HepG2 (cell line): ENCODE measurements at regions not wholly inside any gene's neighbourhood (a gene's known extent, or its start where the extent isn't known, plus 50 kb on each side); places are given as distances from the start of the nearest gene placed in this dataset.
A peak's percentile ranks its signal among the peaks of the same experiment; 100 is the strongest.

ENCODE experiments used
- ATAC-seq: fragments of 200-7000 bp; cut with Tn5 transposase; 3 replicates; pipeline ENCODE4 v1.9.1; 2020; ENCODE audit warnings: mild to moderate bottlenecking, moderate library complexity
- BruUV-seq: library from RNA; stranded (reverse); fragments of 400-500 nt; replicated peaks from 2 replicates; lab custom pipeline; 2021; lab: Mats Ljungman, UMichigan
- CTCF ChIA-PET: fragments of 300-600 bp; formaldehyde crosslinking; extraction: SDS; loops from one replicate; lab custom pipeline; 2021; ENCODE audit warnings: low total read pairs, inconsistent platforms, low intra/inter-chr PET ratio; lab: Yijun Ruan, JAX
- POLR2A ChIA-PET: fragments of 350-600 bp; sonication (Branson Sonifier 250); formaldehyde crosslinking; loops from one replicate; lab custom pipeline; 2020; ENCODE audit warnings: antibody characterized with exemption, inconsistent platforms; lab: Yijun Ruan, JAX
- DNase-seq: peaks from one replicate; pipeline ENCODE4 v3.0.0-alpha.2; 2015; ENCODE audit warnings: low spot score
- FAIRE-seq: peaks from 3 replicates; lab custom pipeline; 2011; peaks lifted over from hg19 to GRCh38; lab: Jason Lieb, UNC
- H2AFZ ChIP-seq: one replicate; pipeline ENCODE4 v1.6.1; 2011; ENCODE audit warnings: low read length, inconsistent platforms
- H3K27ac ChIP-seq: fragments of 300-600 bp; 3 replicates; pipeline ENCODE4 v1.8.0; 2011; ENCODE audit warnings: mixed run types, mild to moderate bottlenecking, mixed read lengths, low read length, inconsistent platforms; ENCODE audit not compliant: insufficient read depth; ENCODE audit errors: extremely low read length
- H3K27me3 ChIP-seq, 2 experiments: fragments of 200-600 bp in 1 of 2; 2 replicates in 1 of 2; 3 replicates in 1 of 2; pipeline versions ENCODE4 v1.6.0 to v1.8.0; 2011; ENCODE audit warnings: low read length in 2 of 2, mild to moderate bottlenecking in 2 of 2, moderate library complexity in 2 of 2, inconsistent platforms in 1 of 2; ENCODE audit not compliant: insufficient read depth in 2 of 2, control insufficient read depth in 1 of 2
- H3K36me3 ChIP-seq, 2 experiments: fragments of 200-600 bp in 1 of 2; replicated peaks in 1 of 2; 2 replicates in 1 of 2; 3 replicates in 1 of 2; pipeline versions ENCODE4 v1.5.1 to v1.8.0; 2011; ENCODE audit warnings: low read length in 2 of 2, inconsistent platforms in 1 of 2; ENCODE audit not compliant: insufficient read depth in 2 of 2, control insufficient read depth in 1 of 2
- H3K4me1 ChIP-seq: 2 replicates; pipeline ENCODE4 v1.5.1; 2012; ENCODE audit warnings: low read length, inconsistent platforms; ENCODE audit not compliant: insufficient read depth
- H3K4me2 ChIP-seq: 2 replicates; pipeline ENCODE4 v1.6.0; 2011; ENCODE audit warnings: low read depth, low read length, inconsistent platforms
- H3K4me3 ChIP-seq, 3 experiments: fragments of 200-600 bp in 1 of 3; sonication (generic), shearing (Covaris generic) in 1 of 3; replicated peaks in 1 of 3; 2 replicates each; pipeline ENCODE4 v1.5.1; 2011 to 2016; ENCODE audit warnings: low read length in 3 of 3, inconsistent platforms in 2 of 3, low read depth in 2 of 3, mild to moderate bottlenecking in 2 of 3, control low read depth in 1 of 3, mixed read lengths in 1 of 3; ENCODE audit not compliant: insufficient read depth in 1 of 3
- H3K79me2 ChIP-seq: one replicate; pipeline ENCODE4 v1.6.1; 2011; ENCODE audit warnings: low read length, inconsistent platforms; ENCODE audit not compliant: insufficient read depth
- H3K9ac ChIP-seq: 2 replicates; pipeline ENCODE4 v1.6.0; 2011; ENCODE audit warnings: mild to moderate bottlenecking, low read depth, low read length, inconsistent platforms; ENCODE audit not compliant: insufficient read depth
- H3K9me3 ChIP-seq: 2 replicates; pipeline ENCODE4 v1.5.1; 2012; ENCODE audit warnings: mild to moderate bottlenecking, low read length
- H4K20me1 ChIP-seq: 2 replicates; pipeline ENCODE4 v1.6.0; 2011; ENCODE audit warnings: inconsistent platforms, mild to moderate bottlenecking, low read length, moderate library complexity; ENCODE audit not compliant: insufficient read depth
- ARID2 ChIP-seq: sonication (generic); formaldehyde crosslinking; IDR thresholded peaks from 2 replicates; pipeline ENCODE4 v1.8.1; 2022; ENCODE audit warnings: mild to moderate bottlenecking, missing genetic modification reagents, borderline replicate concordance
- CEBPB ChIP-seq: IDR thresholded peaks from 2 replicates; pipeline ENCODE4 v1.6.1; 2011; ENCODE audit warnings: low read depth, low read length, improper control_type of control experiment, borderline replicate concordance
- DDIT3 ChIP-seq: sonication (generic); formaldehyde crosslinking; IDR thresholded peaks from 2 replicates; pipeline ENCODE4 v1.4.0; 2020; ENCODE audit warnings: mild to moderate bottlenecking, missing genetic modification reagents
- FOXP1 ChIP-seq, 2 experiments: fragments of 450-650 bp in 1 of 2; IDR thresholded peaks; 2 replicates each; pipeline ENCODE4 v1.6.1; 2017 to 2018; ENCODE audit warnings: antibody characterized with exemption in 1 of 2
- GTF2F1 ChIP-seq: fragments of 150-350 bp; IDR thresholded peaks from 2 replicates; pipeline ENCODE4 v1.6.1; 2014; ENCODE audit warnings: low read length
- JUNB ChIP-seq: sonication (generic); formaldehyde crosslinking; IDR thresholded peaks from 2 replicates; pipeline ENCODE4 v1.8.0; 2022; ENCODE audit warnings: missing genetic modification reagents, mild to moderate bottlenecking, borderline replicate concordance
- KLF13 ChIP-seq: sonication (generic); formaldehyde crosslinking; IDR thresholded peaks from 2 replicates; pipeline ENCODE4 v1.4.0; 2020; ENCODE audit warnings: mild to moderate bottlenecking, missing genetic modification reagents
- SMC3 ChIP-seq: IDR thresholded peaks from 2 replicates; pipeline ENCODE4 v1.6.1; 2011; ENCODE audit warnings: low read length, improper control_type of control experiment
- SRSF4 ChIP-seq: fragments of 200-400 bp; formaldehyde crosslinking; IDR thresholded peaks from one replicate; pipeline ENCODE4 v1.6.1; 2018; ENCODE audit warnings: mild to moderate bottlenecking, low read depth, low read length, moderate library complexity; ENCODE audit not compliant: poor library complexity, severe bottlenecking
- THAP7 ChIP-seq: sonication (generic); formaldehyde crosslinking; IDR thresholded peaks from 2 replicates; pipeline ENCODE4 v1.8.1; 2023; ENCODE audit warnings: mild to moderate bottlenecking, missing genetic modification reagents
- TRIM24 ChIP-seq: sonication (generic); formaldehyde crosslinking; IDR thresholded peaks from 2 replicates; pipeline ENCODE4 v1.8.0; 2022; ENCODE audit warnings: mild to moderate bottlenecking, missing genetic modification reagents
- ZFP41 ChIP-seq: sonication (generic); formaldehyde crosslinking; IDR thresholded peaks from 2 replicates; pipeline ENCODE4 v1.4.0; 2020; ENCODE audit warnings: mild to moderate bottlenecking, missing genetic modification reagents, borderline replicate concordance
- ZNF160 ChIP-seq: sonication (generic); formaldehyde crosslinking; IDR thresholded peaks from 2 replicates; pipeline ENCODE4 v1.8.0; 2022; ENCODE audit warnings: mild to moderate bottlenecking, inconsistent platforms, missing genetic modification reagents
- ZNF326 ChIP-seq: sonication (generic); formaldehyde crosslinking; IDR thresholded peaks from 2 replicates; pipeline ENCODE4 v1.4.0; 2020; ENCODE audit warnings: missing genetic modification reagents, borderline replicate concordance
- ZNF703 ChIP-seq: sonication (generic); formaldehyde crosslinking; IDR thresholded peaks from 2 replicates; pipeline ENCODE4 v1.5.1; 2020; ENCODE audit warnings: missing genetic modification reagents, mild to moderate bottlenecking, moderate library complexity, borderline replicate concordance
- ZNF749 ChIP-seq: sonication (generic); formaldehyde crosslinking; IDR thresholded peaks from 2 replicates; pipeline ENCODE4 v1.8.0; 2022; ENCODE audit warnings: mild to moderate bottlenecking, missing genetic modification reagents, moderate library complexity, borderline replicate concordance
- ZNF792 ChIP-seq: IDR thresholded peaks from 2 replicates; pipeline ENCODE4 v1.6.1; 2016
- WGBS: methylation state at CpG from one replicate; pipeline ENCODE4 v1.1.6; 2017; ENCODE audit warnings: low lambda C conversion rate; 5-methylcytosine and 5-hydroxymethylcytosine counted together
- in situ Hi-C: cut with HindIII; loops from 2 replicates; pipeline ENCODE4 v1.10.0; 2017; ENCODE audit warnings: low pct_unique_long_range_greater_than_20kb; ENCODE audit not compliant: extremely low pct_ligation_motif_present
- intact Hi-C: fragments of 100-400 bp; cut with micrococcal nuclease; formaldehyde crosslinking; loops from one replicate; pipeline ENCODE4 v1.10.0; 2022; ENCODE audit not compliant: unreplicated experiment

GRCh38 chr14:56471056-56471455 is 108.5 kb upstream of the TMEM260 start:
- no peaks in the 10 kb centered on the region for H4K20me1 ChIP-seq
- no peak for DNase-seq
- WGBS: no CpG with 5 or more reads among the region's 8 CpGs
- ChIA-PET POLR2A (no interaction called here), CTCF (no interaction called here)
- no peaks in the 10 kb centered on the region for H3K27me3 ChIP-seq
- no peaks in the 10 kb centered on the region for H3K4me1 ChIP-seq
- no peak for TF ChIP-seq TRIM24 (CRISPR knock-in tag)
- TF ChIP-seq ZNF160 (CRISPR knock-in tag): no peak
- TF ChIP-seq ARID2 (CRISPR knock-in tag): no peak
- no peak for TF ChIP-seq KLF13 (CRISPR knock-in tag)
- TF ChIP-seq ZNF792: no peak
- no peak for TF ChIP-seq ZNF326 (CRISPR knock-in tag)
- no peak overlapping the region for H3K27ac ChIP-seq
- H3K36me3 ChIP-seq: no peaks in the 10 kb centered on the region
- no peaks in the 10 kb centered on the region for H3K9me3 ChIP-seq
- H3K9ac ChIP-seq: no peak overlapping the region
- BruUV-seq: no TSS peak
- intact Hi-C loops (loop anchor here (10.0 kb wide), 3 partner anchors 606 to 766 kb away; no protein-coding TSS in a partner anchor), in situ Hi-C loops (loop anchor here (10.0 kb wide), 1 partner anchor 1036 kb away; no protein-coding TSS in a partner anchor)
- no peak overlapping the region for H3K4me2 ChIP-seq
- no peak overlapping the region for H3K4me3 ChIP-seq
- H2AFZ ChIP-seq: no peak overlapping the region
- FAIRE-seq: no peak
- no peaks in the 10 kb centered on the region for H3K79me2 ChIP-seq
- ATAC-seq: peak; percentile 29; the same call in 1 of the 3 replicates

GRCh38 chr14:56474419-56475022 is 105.1 kb upstream of the TMEM260 start:
- no TSS peak for BruUV-seq
- Histone ChIP-seq H3K4me2 (no peak overlapping the region), H3K27me3 (no peaks in the 10 kb centered on the region), H3K9ac (no peak overlapping the region), H3K79me2 (no peaks in the 10 kb centered on the region), H3K27ac (no peak overlapping the region), H3K4me1 (no peaks in the 10 kb centered on the region), H3K9me3 (no peaks in the 10 kb centered on the region), H4K20me1 (no peaks in the 10 kb centered on the region), H3K36me3 (no peaks in the 10 kb centered on the region), H2AFZ (no peak overlapping the region), H3K4me3 (no peak overlapping the region)
- 11% methylated on average over 8 of the region's 8 CpGs for WGBS
- DNase-seq (peak; percentile 16), FAIRE-seq (peak; percentile 66), ATAC-seq (no peak; the same call in 2 of the 3 replicates)
- in situ Hi-C loops: loop anchor here (10.0 kb wide), 1 partner anchor 1040 kb away; no protein-coding TSS in a partner anchor
- intact Hi-C loops: loop anchor here (1.0 to 10.0 kb wide), 4 partner anchors 610 to 1036 kb away; no protein-coding TSS in a partner anchor
- CTCF ChIA-PET: interaction anchor here (0.8 to 1.5 kb wide), 2 partner anchors 227 to 743 kb away, joined by 5 read pairs; no protein-coding TSS in a partner anchor
- POLR2A ChIA-PET: no interaction called here
- TF ChIP-seq JUNB (no peak), GTF2F1 (no peak), CEBPB (no peak), SMC3 (peak; percentile 56; the same call in 1 of the 2 replicates), THAP7 (CRISPR knock-in tag) (no peak), ZFP41 (no peak), ZNF749 (no peak), SRSF4 (no peak), DDIT3 (no peak), FOXP1 (IDR thresholded peaks at IDR 0.05) (no peak), FOXP1 (CRISPR knock-in tag; IDR thresholded peaks at IDR 0.05) (no peak), ZNF703 (no peak)
